ENCODE measurements at regions not wholly inside any gene's neighbourhood (a gene's known extent, or its start where the extent isn't known, plus 50 kb on each side); places are given as distances from the start of the nearest gene placed in this dataset.

DNA sequence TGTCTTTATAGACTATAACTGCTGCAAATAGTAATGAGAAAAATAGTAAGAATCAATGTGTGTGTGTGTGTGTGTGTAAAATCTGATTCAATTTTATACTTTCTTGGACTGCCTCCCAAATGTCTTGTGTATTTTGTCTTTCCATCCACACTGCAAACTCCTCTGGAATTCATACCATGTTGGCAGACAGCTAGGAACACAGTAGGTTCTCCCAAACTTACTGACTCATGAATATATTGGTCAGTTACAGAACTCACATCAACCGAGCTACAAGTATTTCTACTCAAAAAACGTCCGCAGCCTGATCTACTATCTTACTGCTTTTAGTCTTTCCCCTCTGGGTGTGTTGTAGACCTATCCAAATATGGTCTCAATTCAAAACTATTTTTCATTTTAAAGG, 542.7 kb upstream of the PSMD7 start:
- Histone ChIP-seq H2BK12ac (ENCODE audit: low read length) (no peak overlapping the region), H4K8ac (ENCODE audit: low read depth, low read length) (no peak overlapping the region), H2AK5ac (ENCODE audit: low read length) (no peak overlapping the region), H3K18ac (ENCODE audit: low read length) (no peak overlapping the region), H3K27me3 (ENCODE audit: insufficient read depth, low read length) (no peaks in the 10 kb centered on the region), H2BK5ac (ENCODE audit: low read depth, low read length, poor library complexity) (no peak overlapping the region), H3K4me3 (ENCODE audit: low read depth, low read length) (no peak overlapping the region), H3K36me3 (ENCODE audit: control insufficient read depth in 1 of 2, insufficient read depth in 2 of 2, low read length in 2 of 2) (no peaks in the 10 kb centered on the region), H3K79me1 (ENCODE audit: low read length) (no peaks in the 10 kb centered on the region), H3K9ac (ENCODE audit: low read length) (no peak overlapping the region), H3K14ac (ENCODE audit: low read length) (no peak overlapping the region), H3K27ac (ENCODE audit: low read depth, low read length) (no peak overlapping the region), H3K23ac (ENCODE audit: low read length) (no peak overlapping the region), H3K4ac (ENCODE audit: low read depth, low read length) (no peak overlapping the region), H2AFZ (ENCODE audit: insufficient read depth, low read length, poor library complexity) (no peak overlapping the region), H3K9me3 (ENCODE audit: insufficient read depth, low read depth, low read length) (no peaks in the 10 kb centered on the region), H4K12ac (ENCODE audit: low read depth, low read length) (no peak overlapping the region), H3K4me2 (ENCODE audit: low read length) (no peak overlapping the region), H4K91ac (ENCODE audit: low read depth, low read length) (no peak overlapping the region), H3K79me2 (ENCODE audit: control insufficient read depth, insufficient read depth, low read length, poor library complexity) (no peaks in the 10 kb centered on the region), H3K4me1 (ENCODE audit: control insufficient read depth in 1 of 2, insufficient read depth in 2 of 2, low read length in 2 of 2) (no peaks in the 10 kb centered on the region), H2BK120ac (ENCODE audit: insufficient read depth, low read length, poor library complexity) (no peak overlapping the region)
- WGBS (ENCODE audit: extremely low coverage, insufficient coverage, insufficient read length): no CpG with 5 or more reads among the region's 3 CpGs
- DNase-seq: no peak

DNA sequence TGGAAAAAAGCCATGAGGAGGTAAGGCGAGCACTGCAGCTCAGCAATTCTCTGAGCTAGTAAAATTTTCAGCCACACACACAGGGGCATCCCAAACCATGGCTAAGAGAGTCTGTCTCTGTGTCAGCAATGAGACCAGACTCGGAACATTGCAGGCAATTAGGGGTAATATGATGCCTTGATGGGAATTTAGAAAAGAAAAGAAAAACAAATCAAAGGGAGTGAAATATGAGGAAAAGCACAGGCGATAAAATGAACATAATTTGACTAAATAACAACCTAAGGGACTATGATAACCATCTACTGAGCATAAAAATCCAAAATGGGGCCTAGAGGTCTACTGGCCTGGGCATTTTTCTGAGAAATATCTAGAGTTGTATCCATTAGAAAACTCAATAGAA, 546.0 kb upstream of the PSMD7 start:
- Histone ChIP-seq H3K4me3 (ENCODE audit: low read depth, low read length) (no peak overlapping the region), H3K27ac (ENCODE audit: low read depth, low read length) (no peak overlapping the region), H3K79me1 (ENCODE audit: low read length) (no peaks in the 10 kb centered on the region), H2BK5ac (ENCODE audit: low read depth, low read length, poor library complexity) (no peak overlapping the region), H2BK12ac (ENCODE audit: low read length) (no peak overlapping the region), H3K36me3 (ENCODE audit: control insufficient read depth in 1 of 2, insufficient read depth in 2 of 2, low read length in 2 of 2) (no peaks in the 10 kb centered on the region), H3K14ac (ENCODE audit: low read length) (no peak overlapping the region), H2BK120ac (ENCODE audit: insufficient read depth, low read length, poor library complexity) (no peak overlapping the region), H3K79me2 (ENCODE audit: control insufficient read depth, insufficient read depth, low read length, poor library complexity) (no peaks in the 10 kb centered on the region), H3K27me3 (ENCODE audit: insufficient read depth, low read length) (no peaks in the 10 kb centered on the region), H3K9ac (ENCODE audit: low read length) (no peak overlapping the region), H2AK5ac (ENCODE audit: low read length) (no peak overlapping the region), H4K8ac (ENCODE audit: low read depth, low read length) (no peak overlapping the region), H4K91ac (ENCODE audit: low read depth, low read length) (no peak overlapping the region), H3K9me3 (ENCODE audit: insufficient read depth, low read depth, low read length) (no peaks in the 10 kb centered on the region), H3K4me1 (ENCODE audit: control insufficient read depth in 1 of 2, insufficient read depth in 2 of 2, low read length in 2 of 2) (no peaks in the 10 kb centered on the region), H3K23ac (ENCODE audit: low read length) (no peak overlapping the region), H4K12ac (ENCODE audit: low read depth, low read length) (no peak overlapping the region), H3K4me2 (ENCODE audit: low read length) (no peak overlapping the region), H3K4ac (ENCODE audit: low read depth, low read length) (no peak overlapping the region), H2AFZ (ENCODE audit: insufficient read depth, low read length, poor library complexity) (no peak overlapping the region), H3K18ac (ENCODE audit: low read length) (no peak overlapping the region)
- DNase-seq: no peak
- no CpG with 5 or more reads among the region's 3 CpGs for WGBS (ENCODE audit: extremely low coverage, insufficient coverage, insufficient read length)

DNA sequence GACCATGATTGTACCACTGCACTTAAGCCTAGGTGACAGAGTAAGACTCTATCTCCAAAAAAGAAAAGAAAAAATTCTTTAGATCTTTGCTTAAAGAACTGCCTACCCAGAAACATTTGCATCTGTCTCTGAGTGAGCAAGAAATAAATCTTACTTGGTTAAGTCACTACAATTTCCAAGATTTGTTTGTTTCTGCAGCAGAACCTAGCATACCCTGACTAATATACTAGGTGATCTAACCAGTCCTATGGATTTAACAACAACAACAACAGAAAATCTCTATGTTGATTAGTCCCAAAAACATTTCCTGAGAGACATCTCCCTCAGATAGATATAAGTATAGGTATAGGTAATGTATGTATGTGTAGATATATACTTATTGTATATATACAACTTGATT, 549.3 kb upstream of the PSMD7 start:
- H2BK5ac ChIP-seq (ENCODE audit: low read depth, low read length, poor library complexity): no peak overlapping the region
- no peak overlapping the region for H3K4ac ChIP-seq (ENCODE audit: low read depth, low read length)
- no peak overlapping the region for H3K18ac ChIP-seq (ENCODE audit: low read length)
- no peak overlapping the region for H4K12ac ChIP-seq (ENCODE audit: low read depth, low read length)
- no peak overlapping the region for H4K8ac ChIP-seq (ENCODE audit: low read depth, low read length)
- no peak overlapping the region for H4K91ac ChIP-seq (ENCODE audit: low read depth, low read length)
- H3K36me3 ChIP-seq (ENCODE audit: control insufficient read depth in 1 of 2, insufficient read depth in 2 of 2, low read length in 2 of 2): no peaks in the 10 kb centered on the region
- no peaks in the 10 kb centered on the region for H3K4me1 ChIP-seq (ENCODE audit: control insufficient read depth in 1 of 2, insufficient read depth in 2 of 2, low read length in 2 of 2)
- H2BK120ac ChIP-seq (ENCODE audit: insufficient read depth, low read length, poor library complexity): no peak overlapping the region
- H3K4me3 ChIP-seq (ENCODE audit: low read depth, low read length): no peak overlapping the region
- H2AFZ ChIP-seq (ENCODE audit: insufficient read depth, low read length, poor library complexity): no peak overlapping the region
- no peak overlapping the region for H3K14ac ChIP-seq (ENCODE audit: low read length)
- H3K27me3 ChIP-seq (ENCODE audit: insufficient read depth, low read length): no peaks in the 10 kb centered on the region
- no peaks in the 10 kb centered on the region for H3K9me3 ChIP-seq (ENCODE audit: insufficient read depth, low read depth, low read length)
- DNase-seq: no peak
- H3K23ac ChIP-seq (ENCODE audit: low read length): no peak overlapping the region
- H3K9ac ChIP-seq (ENCODE audit: low read length): no peak overlapping the region
- H3K27ac ChIP-seq (ENCODE audit: low read depth, low read length): no peak overlapping the region
- H2BK12ac ChIP-seq (ENCODE audit: low read length): no peak overlapping the region
- H3K79me1 ChIP-seq (ENCODE audit: low read length): no peaks in the 10 kb centered on the region
- H3K4me2 ChIP-seq (ENCODE audit: low read length): no peak overlapping the region
- H3K79me2 ChIP-seq (ENCODE audit: control insufficient read depth, insufficient read depth, low read length, poor library complexity): no peaks in the 10 kb centered on the region
- H2AK5ac ChIP-seq (ENCODE audit: low read length): no peak overlapping the region

DNA sequence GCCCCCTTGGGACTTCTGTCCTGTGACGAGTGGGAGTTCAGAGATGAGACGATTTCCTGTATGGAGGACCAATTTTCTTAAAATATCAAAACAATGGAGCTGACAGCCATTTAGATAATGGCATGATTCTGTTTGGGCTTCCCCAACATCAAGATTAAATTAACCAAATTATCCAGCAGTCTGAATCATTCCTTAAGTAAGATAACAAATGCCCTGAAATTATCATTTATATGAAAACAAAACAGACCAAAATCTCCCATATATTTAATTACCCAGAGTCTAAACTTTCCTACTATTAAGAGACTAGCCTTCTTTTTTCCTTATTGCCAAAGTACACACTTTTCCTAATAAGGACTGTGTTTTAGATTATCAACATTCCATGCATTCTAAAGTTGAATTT, 550.1 kb upstream of the PSMD7 start:
- no peak for DNase-seq
- Histone ChIP-seq H3K79me1 (ENCODE audit: low read length) (no peaks in the 10 kb centered on the region), H3K79me2 (ENCODE audit: control insufficient read depth, insufficient read depth, low read length, poor library complexity) (no peaks in the 10 kb centered on the region), H3K9me3 (ENCODE audit: insufficient read depth, low read depth, low read length) (no peaks in the 10 kb centered on the region), H2BK120ac (ENCODE audit: insufficient read depth, low read length, poor library complexity) (no peak overlapping the region), H3K4me1 (ENCODE audit: control insufficient read depth in 1 of 2, insufficient read depth in 2 of 2, low read length in 2 of 2) (no peaks in the 10 kb centered on the region), H4K12ac (ENCODE audit: low read depth, low read length) (no peak overlapping the region), H2AFZ (ENCODE audit: insufficient read depth, low read length, poor library complexity) (no peak overlapping the region), H3K18ac (ENCODE audit: low read length) (no peak overlapping the region), H3K14ac (ENCODE audit: low read length) (no peak overlapping the region), H3K4me2 (ENCODE audit: low read length) (no peak overlapping the region), H2AK5ac (ENCODE audit: low read length) (no peak overlapping the region), H4K91ac (ENCODE audit: low read depth, low read length) (no peak overlapping the region), H3K27me3 (ENCODE audit: insufficient read depth, low read length) (no peaks in the 10 kb centered on the region), H2BK5ac (ENCODE audit: low read depth, low read length, poor library complexity) (no peak overlapping the region), H4K8ac (ENCODE audit: low read depth, low read length) (no peak overlapping the region), H3K9ac (ENCODE audit: low read length) (no peak overlapping the region), H3K36me3 (ENCODE audit: control insufficient read depth in 1 of 2, insufficient read depth in 2 of 2, low read length in 2 of 2) (no peaks in the 10 kb centered on the region), H3K4ac (ENCODE audit: low read depth, low read length) (no peak overlapping the region), H3K4me3 (ENCODE audit: low read depth, low read length) (no peak overlapping the region), H2BK12ac (ENCODE audit: low read length) (no peak overlapping the region), H3K23ac (ENCODE audit: low read length) (no peak overlapping the region), H3K27ac (ENCODE audit: low read depth, low read length) (no peak overlapping the region)
- no CpG with 5 or more reads among the region's 2 CpGs for WGBS (ENCODE audit: extremely low coverage, insufficient coverage, insufficient read length)
